Smooth muscle cell (in vitro differentiated cells): ENCODE measurements at regions not wholly inside any gene's neighbourhood (a gene's known extent, or its start where the extent isn't known, plus 50 kb on each side); places are given as distances from the start of the nearest gene placed in this dataset.

Experiments used
- DNase-seq: peaks from one replicate; lab custom pipeline; 2025; ENCODE audit not compliant: unreplicated experiment; lab: John Stamatoyannopoulos, UW
- H2AFZ ChIP-seq: fragments of 200-600 bp; sonication (generic); 2 replicates; pipeline ENCODE4 v1.6.0; 2016; ENCODE audit warnings: antibody characterized with exemption, low read depth, mild to moderate bottlenecking
- H3F3A ChIP-seq: fragments of 200-600 bp; sonication (generic); 2 replicates; pipeline ENCODE4 v1.6.0; 2017; ENCODE audit warnings: antibody characterized with exemption, low read depth
- H3K27ac ChIP-seq: fragments of 200-600 bp; sonication (generic); 2 replicates; pipeline ENCODE4 v1.5.1; 2016; ENCODE audit warnings: low read depth, mild to moderate bottlenecking
- H3K27me3 ChIP-seq: fragments of 200-600 bp; sonication (generic); 2 replicates; pipeline ENCODE4 v1.6.1; 2016; ENCODE audit warnings: low read depth, mild to moderate bottlenecking
- H3K36me3 ChIP-seq: fragments of 200-600 bp; sonication (generic); 2 replicates; pipeline ENCODE4 v1.5.1; 2016; ENCODE audit warnings: low read depth
- H3K4me1 ChIP-seq: fragments of 200-600 bp; sonication (generic); 2 replicates; pipeline ENCODE4 v1.5.1; 2016; ENCODE audit warnings: low read depth
- H3K4me2 ChIP-seq: fragments of 200-600 bp; sonication (generic); 2 replicates; pipeline ENCODE4 v1.6.0; 2016; ENCODE audit warnings: mild to moderate bottlenecking
- H3K4me3 ChIP-seq: fragments of 200-600 bp; sonication (generic); 2 replicates; pipeline ENCODE4 v1.5.1; 2016; ENCODE audit warnings: mild to moderate bottlenecking
- H3K79me2 ChIP-seq: fragments of 200-600 bp; sonication (generic); 2 replicates; pipeline ENCODE4 v1.6.0; 2016; ENCODE audit warnings: low read depth, mild to moderate bottlenecking
- H3K9ac ChIP-seq: fragments of 200-600 bp; sonication (generic); 2 replicates; pipeline ENCODE4 v1.6.0; 2016; ENCODE audit warnings: low read depth
- H3K9me3 ChIP-seq: fragments of 200-600 bp; sonication (generic); replicated peaks from 2 replicates; pipeline ENCODE4 v1.5.1; 2016; ENCODE audit warnings: low read depth
- H4K20me1 ChIP-seq: fragments of 200-600 bp; sonication (generic); 2 replicates; pipeline ENCODE4 v1.6.0; 2016; ENCODE audit warnings: low read depth
- WGBS: methylation state at CpG from one replicate; pipeline ENCODE4 v1.1.7; 2016; ENCODE audit warnings: low lambda C conversion rate; 5-methylcytosine and 5-hydroxymethylcytosine counted together
- TF ChIP-seq, protein P1 (sequence below): fragments of 200-600 bp; sonication (generic); IDR thresholded peaks from 2 replicates; pipeline ENCODE4 v1.5.1; 2017; ENCODE audit warnings: borderline replicate concordance, mild to moderate bottlenecking, antibody characterized with exemption; ENCODE audit not compliant: insufficient read depth, poor library complexity, severe bottlenecking

- TF ChIP-seq, protein P1, sequence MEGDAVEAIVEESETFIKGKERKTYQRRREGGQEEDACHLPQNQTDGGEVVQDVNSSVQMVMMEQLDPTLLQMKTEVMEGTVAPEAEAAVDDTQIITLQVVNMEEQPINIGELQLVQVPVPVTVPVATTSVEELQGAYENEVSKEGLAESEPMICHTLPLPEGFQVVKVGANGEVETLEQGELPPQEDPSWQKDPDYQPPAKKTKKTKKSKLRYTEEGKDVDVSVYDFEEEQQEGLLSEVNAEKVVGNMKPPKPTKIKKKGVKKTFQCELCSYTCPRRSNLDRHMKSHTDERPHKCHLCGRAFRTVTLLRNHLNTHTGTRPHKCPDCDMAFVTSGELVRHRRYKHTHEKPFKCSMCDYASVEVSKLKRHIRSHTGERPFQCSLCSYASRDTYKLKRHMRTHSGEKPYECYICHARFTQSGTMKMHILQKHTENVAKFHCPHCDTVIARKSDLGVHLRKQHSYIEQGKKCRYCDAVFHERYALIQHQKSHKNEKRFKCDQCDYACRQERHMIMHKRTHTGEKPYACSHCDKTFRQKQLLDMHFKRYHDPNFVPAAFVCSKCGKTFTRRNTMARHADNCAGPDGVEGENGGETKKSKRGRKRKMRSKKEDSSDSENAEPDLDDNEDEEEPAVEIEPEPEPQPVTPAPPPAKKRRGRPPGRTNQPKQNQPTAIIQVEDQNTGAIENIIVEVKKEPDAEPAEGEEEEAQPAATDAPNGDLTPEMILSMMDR, result no peak
- Histone ChIP-seq H3K4me3 (no peak overlapping the region), H4K20me1 (no peaks in the 10 kb centered on the region), H3K9me3 (no peaks in the 10 kb centered on the region), H3K27me3 (no peaks in the 10 kb centered on the region), H2AFZ (no peak overlapping the region), H3F3A (no peaks in the 10 kb centered on the region), H3K27ac (no peak overlapping the region), H3K79me2 (no peaks in the 10 kb centered on the region), H3K36me3 (no peaks in the 10 kb centered on the region), H3K4me2 (no peak overlapping the region), H3K4me1 (no peaks in the 10 kb centered on the region), H3K9ac (no peak overlapping the region)
- DNase-seq, result no peak
- WGBS, result 100% methylated on average over 1 of the region's 1 CpG
These were observed 193.0 kb upstream of the ADAMTS16 start for GRCh38 chr5:4947106-4947505.

GRCh38 chr5:4947893-4948536 is 192.1 kb upstream of the ADAMTS16 start:
- no peak overlapping the region for H2AFZ ChIP-seq
- TF ChIP-seq, protein P1, result no peak
- H3K27ac ChIP-seq, result no peak overlapping the region
- H3F3A ChIP-seq, result no peaks in the 10 kb centered on the region
- no peak overlapping the region for H3K4me2 ChIP-seq
- H4K20me1 ChIP-seq, result no peaks in the 10 kb centered on the region
- H3K36me3 ChIP-seq, result no peaks in the 10 kb centered on the region
- no peak for DNase-seq
- no peaks in the 10 kb centered on the region for H3K27me3 ChIP-seq
- no peaks in the 10 kb centered on the region for H3K4me1 ChIP-seq
- no peak overlapping the region for H3K4me3 ChIP-seq
- H3K9me3 ChIP-seq, result no peaks in the 10 kb centered on the region
- WGBS, result 80% methylated on average over 9 of the region's 9 CpGs
- no peak overlapping the region for H3K9ac ChIP-seq
- H3K79me2 ChIP-seq, result no peaks in the 10 kb centered on the region

GRCh38 chr5:4949108-4949507 is 191.0 kb upstream of the ADAMTS16 start:
- Histone ChIP-seq H3K9me3 (no peaks in the 10 kb centered on the region), H3K4me3 (no peak overlapping the region), H3K36me3 (no peaks in the 10 kb centered on the region), H3K4me2 (no peak overlapping the region), H3K27ac (no peak overlapping the region), H4K20me1 (no peaks in the 10 kb centered on the region), H3K79me2 (no peaks in the 10 kb centered on the region), H3F3A (no peaks in the 10 kb centered on the region), H3K4me1 (no peaks in the 10 kb centered on the region), H2AFZ (no peak overlapping the region), H3K9ac (no peak overlapping the region), H3K27me3 (no peaks in the 10 kb centered on the region)
- 67% methylated on average over 6 of the region's 6 CpGs for WGBS
- no peak for DNase-seq
- TF ChIP-seq, protein P1, result no peak

- Histone ChIP-seq H3K4me2 (no peak overlapping the region), H3K9me3 (no peaks in the 10 kb centered on the region), H3K27ac (no peak overlapping the region), H3K79me2 (no peaks in the 10 kb centered on the region), H3F3A (no peaks in the 10 kb centered on the region), H3K27me3 (peaks cover 3% of the 10 kb centered on the region), H3K4me1 (no peaks in the 10 kb centered on the region), H3K36me3 (no peaks in the 10 kb centered on the region), H2AFZ (no peak overlapping the region), H3K9ac (no peak overlapping the region), H4K20me1 (no peaks in the 10 kb centered on the region), H3K4me3 (no peak overlapping the region)
- TF ChIP-seq, protein P1, result no peak
- WGBS, result 88% methylated on average over 4 of the region's 4 CpGs
- DNase-seq, result no peak
These were observed 186.6 kb upstream of the ADAMTS16 start for GRCh38 chr5:4953576-4953975.
